Esophagus muscularis mucosa (tissue), 4 donors: ENCODE measurements at regions not wholly inside any gene's neighbourhood (a gene's known extent, or its start where the extent isn't known, plus 50 kb on each side); places are given as distances from the start of the nearest gene placed in this dataset.

Source experiments
- DNase-seq: peaks from one replicate; pipeline ENCODE4 v3.0.0-alpha.2; 2017; ENCODE audit errors: extremely low spot score
- H3K27ac ChIP-seq, 4 donors: fragments of 200-600 bp; sonication (generic); replicated peaks in 1 of 4; 1 replicate in 3 of 4; 2 replicates in 1 of 4; pipeline ENCODE4 v1.5.1; 2016 to 2019; ENCODE audit warnings: mild to moderate bottlenecking in 1 of 4
- H3K27me3 ChIP-seq, 4 donors: fragments of 200-600 bp; sonication (generic); one replicate each; pipeline versions ENCODE4 v1.5.1 to v1.6.0; 2016 to 2019
- H3K36me3 ChIP-seq, 4 donors: fragments of 200-600 bp; sonication (generic); one replicate each; pipeline ENCODE4 v1.5.1; 2016 to 2019
- H3K4me1 ChIP-seq, 4 donors: fragments of 200-600 bp; sonication (generic); one replicate each; pipeline ENCODE4 v1.5.1; 2016 to 2019
- H3K4me3 ChIP-seq, 4 donors: fragments of 200-600 bp; sonication (generic); 1 replicate in 2 of 4; 2 replicates in 2 of 4; pipeline ENCODE4 v1.5.1; 2016 to 2019; ENCODE audit warnings: mild to moderate bottlenecking in 4 of 4, moderate library complexity in 1 of 4
- H3K9me3 ChIP-seq, 4 donors: fragments of 200-600 bp; sonication (generic); 1 replicate in 3 of 4; 2 replicates in 1 of 4; pipeline ENCODE4 v1.5.1; 2016 to 2019
- EP300 ChIP-seq: sonication (generic); formaldehyde crosslinking; IDR thresholded peaks from one replicate; pipeline ENCODE4 v1.6.1; 2017; ENCODE audit warnings: antibody characterized with exemption
- POLR2A ChIP-seq: fragments of 450-650 bp; IDR thresholded peaks from one replicate; pipeline ENCODE4 v1.6.1; 2017; ENCODE audit warnings: antibody characterized with exemption, moderate library complexity, mild to moderate bottlenecking, low read depth
- POLR2AphosphoS5 ChIP-seq, 2 donors: sonication (generic); formaldehyde crosslinking; IDR thresholded peaks; one replicate each; pipeline ENCODE4 v1.6.1; 2017; ENCODE audit warnings: antibody characterized with exemption in 2 of 2
- WGBS: methylation state at CpG from one replicate; pipeline ENCODE4 v1.1.5; 2018; 5-methylcytosine and 5-hydroxymethylcytosine counted together
- intact Hi-C: fragments of 100-400 bp; cut with DNase I; formaldehyde crosslinking; loops from one replicate; pipeline ENCODE4 v1.15.1; 2023
- TF ChIP-seq, protein P1 (sequence below), 3 experiments: fragments of 200-600 bp in 2 of 3; fragments of 450-650 bp in 1 of 3; sonication (generic) in 2 of 3; IDR thresholded peaks; one replicate each; pipeline ENCODE4 v1.5.1; 2017 to 2019; ENCODE audit warnings: antibody characterized with exemption in 3 of 3, mild to moderate bottlenecking in 2 of 3, moderate library complexity in 1 of 3

DNA sequence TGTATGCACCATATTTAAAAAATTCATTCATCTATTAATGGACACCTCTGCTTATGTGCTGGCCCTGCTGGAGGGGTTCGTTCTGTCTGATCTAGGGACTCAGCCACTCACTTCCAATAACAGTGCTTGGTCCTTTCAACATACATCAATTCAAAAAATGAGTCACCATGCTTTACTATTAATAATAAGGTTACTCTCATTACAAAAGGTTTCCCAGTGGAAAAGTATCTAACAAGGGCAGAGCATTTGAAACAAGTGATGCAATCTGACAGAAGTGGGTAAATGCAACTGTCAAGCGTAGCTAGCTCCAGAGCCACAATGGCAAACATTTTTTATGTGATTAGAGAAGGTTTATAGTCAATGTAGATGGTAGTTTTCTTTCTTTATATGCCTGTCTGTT lies 67.9 kb upstream of the TNIK start:
- H3K27me3 ChIP-seq, result no peaks in the 10 kb centered on the region
- H3K4me1 ChIP-seq, result no peaks in the 10 kb centered on the region
- no peak for DNase-seq
- no peak overlapping the region for H3K27ac ChIP-seq
- TF ChIP-seq EP300 (no peak), POLR2AphosphoS5 (IDR thresholded peaks at IDR 0.05) (no peak), POLR2A (no peak)
- TF ChIP-seq, protein P1, sequence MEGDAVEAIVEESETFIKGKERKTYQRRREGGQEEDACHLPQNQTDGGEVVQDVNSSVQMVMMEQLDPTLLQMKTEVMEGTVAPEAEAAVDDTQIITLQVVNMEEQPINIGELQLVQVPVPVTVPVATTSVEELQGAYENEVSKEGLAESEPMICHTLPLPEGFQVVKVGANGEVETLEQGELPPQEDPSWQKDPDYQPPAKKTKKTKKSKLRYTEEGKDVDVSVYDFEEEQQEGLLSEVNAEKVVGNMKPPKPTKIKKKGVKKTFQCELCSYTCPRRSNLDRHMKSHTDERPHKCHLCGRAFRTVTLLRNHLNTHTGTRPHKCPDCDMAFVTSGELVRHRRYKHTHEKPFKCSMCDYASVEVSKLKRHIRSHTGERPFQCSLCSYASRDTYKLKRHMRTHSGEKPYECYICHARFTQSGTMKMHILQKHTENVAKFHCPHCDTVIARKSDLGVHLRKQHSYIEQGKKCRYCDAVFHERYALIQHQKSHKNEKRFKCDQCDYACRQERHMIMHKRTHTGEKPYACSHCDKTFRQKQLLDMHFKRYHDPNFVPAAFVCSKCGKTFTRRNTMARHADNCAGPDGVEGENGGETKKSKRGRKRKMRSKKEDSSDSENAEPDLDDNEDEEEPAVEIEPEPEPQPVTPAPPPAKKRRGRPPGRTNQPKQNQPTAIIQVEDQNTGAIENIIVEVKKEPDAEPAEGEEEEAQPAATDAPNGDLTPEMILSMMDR (IDR thresholded peaks at IDR 0.05), result no peak
- intact Hi-C loops, result no loop called here
- H3K4me3 ChIP-seq, result no peak overlapping the region
- 88% methylated on average over 2 of the region's 2 CpGs for WGBS
- H3K36me3 ChIP-seq, result no peaks in the 10 kb centered on the region
- H3K9me3 ChIP-seq, result no peaks in the 10 kb centered on the region

DNA sequence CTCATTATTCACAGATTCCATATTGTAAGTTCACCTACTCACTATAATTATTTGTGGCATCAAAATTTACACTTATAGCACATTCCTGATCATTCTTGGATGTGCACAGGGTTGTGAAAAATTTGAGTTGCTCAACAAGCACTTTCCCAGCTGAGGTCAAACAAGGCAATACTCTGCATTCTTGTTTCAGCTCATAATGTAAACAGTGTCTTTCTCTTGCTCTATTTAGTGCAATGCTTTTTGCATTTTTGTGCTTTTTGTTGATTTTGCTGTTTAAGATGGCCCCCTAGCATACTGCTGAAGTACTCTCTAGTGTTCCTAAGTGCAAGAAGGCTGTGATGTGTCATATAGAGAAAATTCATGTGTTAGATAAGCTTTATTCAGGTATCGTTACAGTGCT lies 66.7 kb upstream of the TNIK start:
- Histone ChIP-seq H3K27me3 (no peaks in the 10 kb centered on the region), H3K4me1 (no peaks in the 10 kb centered on the region), H3K36me3 (no peaks in the 10 kb centered on the region), H3K27ac (no peak overlapping the region), H3K4me3 (no peak overlapping the region), H3K9me3 (no peaks in the 10 kb centered on the region)
- DNase-seq, result no peak
- 79% methylated on average over 1 of the region's 1 CpG for WGBS
- intact Hi-C loops, result no loop called here
- TF ChIP-seq, protein P1 (IDR thresholded peaks at IDR 0.05), result no peak
- TF ChIP-seq POLR2AphosphoS5 (IDR thresholded peaks at IDR 0.05) (no peak), POLR2A (no peak), EP300 (no peak)

DNA sequence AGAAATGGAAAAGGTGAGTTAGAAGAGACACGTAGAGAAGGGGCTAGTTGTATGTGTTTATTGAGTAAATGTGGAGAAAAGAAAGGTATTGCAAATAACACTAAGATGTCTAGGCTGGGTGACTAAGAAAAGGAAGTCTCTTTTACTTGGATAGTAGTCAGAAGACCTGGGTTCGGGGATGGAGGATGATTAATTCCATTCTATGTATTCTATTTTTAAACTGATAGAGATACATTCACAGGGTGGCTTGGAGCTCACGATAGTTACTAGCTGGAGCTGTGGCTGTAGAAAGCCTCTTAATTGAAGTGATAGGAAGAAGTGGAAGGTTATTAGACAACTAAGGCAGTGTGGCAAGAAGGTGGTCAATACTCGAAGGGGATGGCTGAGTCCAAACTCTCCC lies 65.9 kb upstream of the TNIK start:
- 86% methylated on average over 4 of the region's 4 CpGs for WGBS
- H3K27me3 ChIP-seq, result no peaks in the 10 kb centered on the region
- no peaks in the 10 kb centered on the region for H3K9me3 ChIP-seq
- no peaks in the 10 kb centered on the region for H3K4me1 ChIP-seq
- H3K27ac ChIP-seq, result no peak overlapping the region
- H3K4me3 ChIP-seq, result no peak overlapping the region
- no peak for TF ChIP-seq POLR2A
- no peak for TF ChIP-seq EP300
- TF ChIP-seq, protein P1 (IDR thresholded peaks at IDR 0.05), result no peak
- DNase-seq, result no peak
- no peaks in the 10 kb centered on the region for H3K36me3 ChIP-seq
- intact Hi-C loops, result no loop called here

DNA sequence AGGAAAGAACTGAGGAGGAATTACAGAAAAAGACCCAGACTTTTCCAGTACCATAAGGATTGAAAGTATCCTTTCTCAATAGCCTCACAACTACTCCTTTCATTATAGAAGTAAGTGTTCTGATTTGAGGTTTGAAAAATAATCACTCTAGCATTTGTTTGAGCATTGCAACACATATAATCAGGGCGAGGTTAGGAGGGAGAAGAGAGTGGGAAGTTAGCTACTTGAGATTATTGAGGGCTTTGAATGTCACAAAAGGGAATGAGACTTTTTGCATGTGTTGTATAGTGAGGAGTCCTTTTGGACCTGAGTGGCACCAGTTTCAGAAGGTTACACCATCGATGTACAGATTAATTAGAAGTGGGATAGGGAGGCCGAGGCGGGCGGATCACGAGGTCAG lies 65.2 kb upstream of the TNIK start:
- WGBS, result 96% methylated on average over 6 of the region's 6 CpGs

DNA sequence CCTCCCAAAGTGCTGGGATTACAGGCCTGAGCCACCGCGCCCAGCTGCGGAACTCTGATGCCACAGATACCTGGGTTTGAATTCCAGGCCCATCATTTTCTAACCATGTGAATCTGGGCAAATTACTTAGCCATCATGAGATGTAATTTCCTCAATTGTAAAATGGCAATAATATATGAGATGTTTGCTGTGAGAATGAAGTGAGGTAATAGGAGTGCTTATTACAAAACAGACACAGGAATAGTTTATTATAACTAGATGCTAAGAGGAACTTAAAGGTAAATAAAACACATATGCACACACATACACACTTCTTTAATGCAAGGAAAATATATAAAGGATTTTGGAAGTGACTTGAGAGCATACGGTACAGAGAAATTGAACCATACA lies 64.7 kb upstream of the TNIK start:
- no peak for DNase-seq
- Histone ChIP-seq H3K27ac (no peak overlapping the region), H3K4me3 (no peak overlapping the region), H3K27me3 (no peaks in the 10 kb centered on the region), H3K4me1 (no peaks in the 10 kb centered on the region), H3K9me3 (no peaks in the 10 kb centered on the region), H3K36me3 (no peaks in the 10 kb centered on the region)
- intact Hi-C loops, result no loop called here
- TF ChIP-seq EP300 (no peak), POLR2AphosphoS5 (IDR thresholded peaks at IDR 0.05) (no peak), POLR2A (no peak)
- TF ChIP-seq, protein P1 (IDR thresholded peaks at IDR 0.05), result no peak
- WGBS, result 98% methylated on average over 4 of the region's 4 CpGs

More for the DNA sequence above, 65.2 kb upstream of the TNIK start:
- no peak for DNase-seq
- no peak for TF ChIP-seq POLR2A
- TF ChIP-seq POLR2AphosphoS5 (IDR thresholded peaks at IDR 0.05), result no peak
- TF ChIP-seq, protein P1 (IDR thresholded peaks at IDR 0.05), result no peak
- TF ChIP-seq EP300, result no peak
- Histone ChIP-seq H3K27me3 (no peaks in the 10 kb centered on the region), H3K36me3 (no peaks in the 10 kb centered on the region), H3K4me3 (no peak overlapping the region), H3K27ac (no peak overlapping the region), H3K9me3 (no peaks in the 10 kb centered on the region), H3K4me1 (no peaks in the 10 kb centered on the region)
- intact Hi-C loops, result no loop called here
